Ishikawa (cell line): ENCODE measurements at regions not wholly inside any gene's neighbourhood (a gene's known extent, or its start where the extent isn't known, plus 50 kb on each side); places are given as distances from the start of the nearest gene placed in this dataset.

Source experiments
- CEBPB ChIP-seq: IDR thresholded peaks from 2 replicates; pipeline ENCODE4 v1.6.1; 2012
- EGR1 ChIP-seq: IDR thresholded peaks from 2 replicates; pipeline ENCODE4 v1.6.1; 2012
- EP300 ChIP-seq: IDR thresholded peaks from 2 replicates; pipeline ENCODE4 v1.6.1; 2012; ENCODE audit warnings: borderline replicate concordance
- FOXM1 ChIP-seq: IDR thresholded peaks from 2 replicates; pipeline ENCODE4 v1.6.1; 2012; ENCODE audit warnings: low read depth, borderline replicate concordance
- NFIC ChIP-seq: IDR thresholded peaks from 2 replicates; pipeline ENCODE4 v1.6.1; 2012
- RAD21 ChIP-seq: IDR thresholded peaks from 2 replicates; pipeline ENCODE4 v1.6.1; 2012; ENCODE audit warnings: low read depth
- TAF1 ChIP-seq: IDR thresholded peaks from 2 replicates; pipeline ENCODE4 v1.6.1; 2012; ENCODE audit warnings: low read depth, mild to moderate bottlenecking
- TCF12 ChIP-seq: IDR thresholded peaks from 2 replicates; pipeline ENCODE4 v1.6.1; 2012; ENCODE audit warnings: low read depth
- USF1 ChIP-seq: IDR thresholded peaks from 2 replicates; pipeline ENCODE4 v1.6.1; 2012
- YY1 ChIP-seq: IDR thresholded peaks from 2 replicates; pipeline ENCODE4 v1.6.1; 2012; ENCODE audit warnings: low read depth
- ZBTB7A ChIP-seq: IDR thresholded peaks from 2 replicates; pipeline ENCODE4 v1.6.1; 2012; ENCODE audit warnings: low read depth
- TF ChIP-seq, protein P1 (sequence below): IDR thresholded peaks from 2 replicates; pipeline ENCODE4 v1.6.1; 2012; ENCODE audit warnings: low read depth, mild to moderate bottlenecking
- TF ChIP-seq, protein P2 (sequence below): IDR thresholded peaks from 2 replicates; pipeline ENCODE4 v1.6.1; 2012

- TF ChIP-seq FOXM1 (no peak), RAD21 (no peak), NFIC (no peak), USF1 (no peak), TAF1 (no peak), EP300 (no peak), EGR1 (no peak), ZBTB7A (no peak), YY1 (no peak), TCF12 (no peak), CEBPB (no peak)
- TF ChIP-seq, protein P1, sequence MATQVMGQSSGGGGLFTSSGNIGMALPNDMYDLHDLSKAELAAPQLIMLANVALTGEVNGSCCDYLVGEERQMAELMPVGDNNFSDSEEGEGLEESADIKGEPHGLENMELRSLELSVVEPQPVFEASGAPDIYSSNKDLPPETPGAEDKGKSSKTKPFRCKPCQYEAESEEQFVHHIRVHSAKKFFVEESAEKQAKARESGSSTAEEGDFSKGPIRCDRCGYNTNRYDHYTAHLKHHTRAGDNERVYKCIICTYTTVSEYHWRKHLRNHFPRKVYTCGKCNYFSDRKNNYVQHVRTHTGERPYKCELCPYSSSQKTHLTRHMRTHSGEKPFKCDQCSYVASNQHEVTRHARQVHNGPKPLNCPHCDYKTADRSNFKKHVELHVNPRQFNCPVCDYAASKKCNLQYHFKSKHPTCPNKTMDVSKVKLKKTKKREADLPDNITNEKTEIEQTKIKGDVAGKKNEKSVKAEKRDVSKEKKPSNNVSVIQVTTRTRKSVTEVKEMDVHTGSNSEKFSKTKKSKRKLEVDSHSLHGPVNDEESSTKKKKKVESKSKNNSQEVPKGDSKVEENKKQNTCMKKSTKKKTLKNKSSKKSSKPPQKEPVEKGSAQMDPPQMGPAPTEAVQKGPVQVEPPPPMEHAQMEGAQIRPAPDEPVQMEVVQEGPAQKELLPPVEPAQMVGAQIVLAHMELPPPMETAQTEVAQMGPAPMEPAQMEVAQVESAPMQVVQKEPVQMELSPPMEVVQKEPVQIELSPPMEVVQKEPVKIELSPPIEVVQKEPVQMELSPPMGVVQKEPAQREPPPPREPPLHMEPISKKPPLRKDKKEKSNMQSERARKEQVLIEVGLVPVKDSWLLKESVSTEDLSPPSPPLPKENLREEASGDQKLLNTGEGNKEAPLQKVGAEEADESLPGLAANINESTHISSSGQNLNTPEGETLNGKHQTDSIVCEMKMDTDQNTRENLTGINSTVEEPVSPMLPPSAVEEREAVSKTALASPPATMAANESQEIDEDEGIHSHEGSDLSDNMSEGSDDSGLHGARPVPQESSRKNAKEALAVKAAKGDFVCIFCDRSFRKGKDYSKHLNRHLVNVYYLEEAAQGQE = no peak
- TF ChIP-seq, protein P2, sequence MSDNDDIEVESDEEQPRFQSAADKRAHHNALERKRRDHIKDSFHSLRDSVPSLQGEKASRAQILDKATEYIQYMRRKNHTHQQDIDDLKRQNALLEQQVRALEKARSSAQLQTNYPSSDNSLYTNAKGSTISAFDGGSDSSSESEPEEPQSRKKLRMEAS = no peak
These were observed 101.2 kb upstream of the ENPP6 start for GRCh38 chr4:184318852-184319251.
